ENCODE measurements at regions not wholly inside any gene's neighbourhood (a gene's known extent, or its start where the extent isn't known, plus 50 kb on each side); places are given as distances from the start of the nearest gene placed in this dataset.

DNA sequence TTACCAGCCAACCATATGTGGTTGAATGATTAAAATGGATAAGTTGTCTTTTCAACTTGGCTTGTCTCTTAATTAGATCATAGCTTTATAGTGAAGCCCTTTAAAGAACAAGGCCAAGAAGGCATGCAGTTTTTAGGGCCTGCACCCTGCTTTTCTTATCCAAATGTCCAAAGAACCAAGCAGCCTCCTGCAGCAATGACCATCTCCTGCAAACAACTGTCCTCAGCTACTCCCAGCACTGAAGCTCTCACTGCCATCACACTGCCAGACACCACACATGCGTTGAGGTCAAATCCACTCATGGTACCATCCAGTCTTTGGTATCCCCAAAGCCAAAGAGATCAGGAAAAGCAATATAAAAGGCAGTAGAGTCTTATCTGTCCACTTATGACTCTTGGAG lies 210.3 kb downstream of the ACTR3B start:
- H3K27ac Mint-ChIP-seq = no peak overlapping the region
- Histone ChIP-seq H3K9ac (no peak overlapping the region), H3K27me3 (no peaks in the 10 kb centered on the region), H3K4me3 (no peak overlapping the region), H3K4me1 (peaks cover 7% of the 10 kb centered on the region), H3K27ac (no peak overlapping the region), H3K36me3 (no peaks in the 10 kb centered on the region), H3K9me3 (ENCODE audit: low read depth) (no peaks in the 10 kb centered on the region), H4K20me1 (ENCODE audit: low read depth) (no peaks in the 10 kb centered on the region), H2AFZ (replicated peaks) (no peak overlapping the region), H3K79me2 (ENCODE audit: low read depth) (no peaks in the 10 kb centered on the region), H3F3A (ENCODE audit: low read depth) (no peaks in the 10 kb centered on the region), H3K4me2 (peak overlapping the region; percentile 14)
- no peak overlapping the region for H3K4me3 Mint-ChIP-seq
- TF ChIP-seq EZH2 (IDR thresholded peaks at IDR 0.05) (no peak), EZH2phosphoT487 (IDR thresholded peaks at IDR 0.05) (no peak)
- TF ChIP-seq, protein P1, sequence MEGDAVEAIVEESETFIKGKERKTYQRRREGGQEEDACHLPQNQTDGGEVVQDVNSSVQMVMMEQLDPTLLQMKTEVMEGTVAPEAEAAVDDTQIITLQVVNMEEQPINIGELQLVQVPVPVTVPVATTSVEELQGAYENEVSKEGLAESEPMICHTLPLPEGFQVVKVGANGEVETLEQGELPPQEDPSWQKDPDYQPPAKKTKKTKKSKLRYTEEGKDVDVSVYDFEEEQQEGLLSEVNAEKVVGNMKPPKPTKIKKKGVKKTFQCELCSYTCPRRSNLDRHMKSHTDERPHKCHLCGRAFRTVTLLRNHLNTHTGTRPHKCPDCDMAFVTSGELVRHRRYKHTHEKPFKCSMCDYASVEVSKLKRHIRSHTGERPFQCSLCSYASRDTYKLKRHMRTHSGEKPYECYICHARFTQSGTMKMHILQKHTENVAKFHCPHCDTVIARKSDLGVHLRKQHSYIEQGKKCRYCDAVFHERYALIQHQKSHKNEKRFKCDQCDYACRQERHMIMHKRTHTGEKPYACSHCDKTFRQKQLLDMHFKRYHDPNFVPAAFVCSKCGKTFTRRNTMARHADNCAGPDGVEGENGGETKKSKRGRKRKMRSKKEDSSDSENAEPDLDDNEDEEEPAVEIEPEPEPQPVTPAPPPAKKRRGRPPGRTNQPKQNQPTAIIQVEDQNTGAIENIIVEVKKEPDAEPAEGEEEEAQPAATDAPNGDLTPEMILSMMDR (IDR thresholded peaks at IDR 0.05) = no peak
- peaks cover 9% of the 10 kb centered on the region for H3K27me3 Mint-ChIP-seq (ENCODE audit: insufficient read depth, low read depth)
- DNase-seq (ENCODE audit: low spot score) = no peak
- no peaks in the 10 kb centered on the region for H3K36me3 Mint-ChIP-seq
- peaks cover 3% of the 10 kb centered on the region for H3K4me1 Mint-ChIP-seq
- peaks cover 5% of the 10 kb centered on the region for H3K9me3 Mint-ChIP-seq

DNA sequence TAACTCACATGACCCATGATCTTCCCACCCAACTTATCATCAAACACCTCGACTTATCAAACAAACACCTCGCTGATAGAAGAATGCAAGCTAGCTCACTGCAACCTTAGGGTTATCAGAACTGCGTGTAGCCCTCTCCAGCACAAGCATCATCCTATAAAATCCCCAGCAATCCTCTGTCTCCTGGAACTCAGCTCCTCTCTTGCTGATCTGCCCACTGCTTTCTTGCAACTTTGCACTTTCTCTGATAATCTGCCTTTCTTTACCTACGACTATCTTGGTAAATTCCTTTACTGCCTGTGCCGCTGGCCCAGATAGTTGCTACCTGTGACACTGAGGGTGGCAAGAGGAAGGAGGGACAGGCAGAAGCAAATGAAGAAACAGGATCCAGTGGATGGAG lies 210.9 kb downstream of the ACTR3B start:
- H3K9me3 Mint-ChIP-seq = peaks cover 5% of the 10 kb centered on the region
- H3K27ac ChIP-seq = no peak overlapping the region
- H3K9me3 ChIP-seq (ENCODE audit: low read depth) = no peaks in the 10 kb centered on the region
- no peaks in the 10 kb centered on the region for H3K36me3 Mint-ChIP-seq
- no peak overlapping the region for H3K4me2 ChIP-seq
- H3K4me1 ChIP-seq = peaks cover 11% of the 10 kb centered on the region
- H3K9ac ChIP-seq = no peak overlapping the region
- no peaks in the 10 kb centered on the region for H3K27me3 ChIP-seq
- H4K20me1 ChIP-seq (ENCODE audit: low read depth) = no peaks in the 10 kb centered on the region
- H3K4me3 ChIP-seq = no peak overlapping the region
- H3F3A ChIP-seq (ENCODE audit: low read depth) = no peaks in the 10 kb centered on the region
- H3K4me1 Mint-ChIP-seq = peaks cover 6% of the 10 kb centered on the region
- no peaks in the 10 kb centered on the region for H3K79me2 ChIP-seq (ENCODE audit: low read depth)
- H3K27me3 Mint-ChIP-seq (ENCODE audit: insufficient read depth, low read depth) = peaks cover 9% of the 10 kb centered on the region
- no peak overlapping the region for H3K27ac Mint-ChIP-seq
- no peak overlapping the region for H2AFZ ChIP-seq (replicated peaks)
- no peak overlapping the region for H3K4me3 Mint-ChIP-seq
- no peak for DNase-seq (ENCODE audit: low spot score)
- TF ChIP-seq EZH2 (IDR thresholded peaks at IDR 0.05) = no peak
- no peak for TF ChIP-seq EZH2phosphoT487 (IDR thresholded peaks at IDR 0.05)
- H3K36me3 ChIP-seq = no peaks in the 10 kb centered on the region

DNA sequence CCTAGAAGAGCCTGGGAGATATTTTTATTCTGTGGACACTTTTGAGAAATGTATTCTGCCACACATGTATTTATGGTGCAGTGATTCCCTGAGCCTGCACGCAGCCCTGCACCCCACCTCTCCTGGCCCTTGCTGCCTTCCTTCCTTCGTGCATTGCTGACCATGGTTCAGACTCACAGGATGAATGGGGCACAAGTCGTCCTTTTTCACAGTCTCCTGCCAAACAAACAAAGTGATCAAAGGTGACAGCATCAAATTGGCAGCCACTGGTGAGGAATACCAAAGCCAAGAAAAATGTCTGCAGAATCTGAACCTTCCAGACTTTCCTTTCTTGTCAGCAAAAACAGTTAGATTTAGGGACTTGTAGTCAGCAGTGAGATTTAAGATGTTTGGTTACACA lies 215.0 kb downstream of the ACTR3B start:
- no peak overlapping the region for H3K4me3 Mint-ChIP-seq
- Histone ChIP-seq H3K27ac (no peak overlapping the region), H3K27me3 (no peaks in the 10 kb centered on the region), H3K36me3 (no peaks in the 10 kb centered on the region), H3F3A (ENCODE audit: low read depth) (no peaks in the 10 kb centered on the region), H3K79me2 (ENCODE audit: low read depth) (no peaks in the 10 kb centered on the region), H3K4me1 (peaks cover 6% of the 10 kb centered on the region), H3K9me3 (ENCODE audit: low read depth) (no peaks in the 10 kb centered on the region), H3K4me2 (no peak overlapping the region), H4K20me1 (ENCODE audit: low read depth) (no peaks in the 10 kb centered on the region), H3K9ac (no peak overlapping the region), H2AFZ (replicated peaks) (no peak overlapping the region), H3K4me3 (no peak overlapping the region)
- DNase-seq (ENCODE audit: low spot score) = no peak
- no peaks in the 10 kb centered on the region for H3K36me3 Mint-ChIP-seq
- TF ChIP-seq EZH2 (IDR thresholded peaks at IDR 0.05) = no peak
- TF ChIP-seq, protein P1 (IDR thresholded peaks at IDR 0.05) = no peak
- TF ChIP-seq EZH2phosphoT487 (IDR thresholded peaks at IDR 0.05) = no peak
- H3K4me1 Mint-ChIP-seq = peaks cover 6% of the 10 kb centered on the region
- peaks cover 7% of the 10 kb centered on the region for H3K27me3 Mint-ChIP-seq (ENCODE audit: insufficient read depth, low read depth)
- H3K27ac Mint-ChIP-seq = no peak overlapping the region
- H3K9me3 Mint-ChIP-seq = peaks cover 5% of the 10 kb centered on the region

DNA sequence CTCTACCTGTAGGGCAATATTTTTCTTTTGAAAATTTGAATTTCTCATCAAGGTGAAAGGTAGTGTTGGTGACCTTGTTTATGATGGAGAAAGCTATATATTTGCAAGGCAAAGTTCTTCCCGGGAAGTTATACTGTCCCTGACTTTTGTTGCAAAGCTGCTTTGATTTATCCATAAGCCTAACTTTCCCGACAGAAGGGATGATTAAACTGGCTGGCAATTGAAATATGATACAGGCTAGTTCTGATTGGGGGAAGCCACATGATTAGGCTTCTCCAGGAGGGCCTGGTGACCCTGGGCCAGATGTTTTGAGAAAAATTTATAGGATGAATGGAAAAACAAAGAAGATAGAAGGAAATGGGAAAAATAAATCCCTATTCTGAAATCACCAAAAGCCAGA lies 215.5 kb downstream of the ACTR3B start:
- Histone ChIP-seq H3K4me1 (peaks cover 6% of the 10 kb centered on the region), H3K79me2 (ENCODE audit: low read depth) (no peaks in the 10 kb centered on the region), H3K9me3 (ENCODE audit: low read depth) (no peaks in the 10 kb centered on the region), H3K36me3 (no peaks in the 10 kb centered on the region), H2AFZ (replicated peaks) (no peak overlapping the region), H3F3A (ENCODE audit: low read depth) (no peaks in the 10 kb centered on the region), H3K27ac (no peak overlapping the region), H3K4me3 (no peak overlapping the region), H3K9ac (no peak overlapping the region), H4K20me1 (ENCODE audit: low read depth) (no peaks in the 10 kb centered on the region), H3K4me2 (no peak overlapping the region), H3K27me3 (no peaks in the 10 kb centered on the region)
- Mint-ChIP-seq H3K4me3 (no peak overlapping the region), H3K27ac (no peak overlapping the region), H3K36me3 (no peaks in the 10 kb centered on the region), H3K4me1 (peaks cover 6% of the 10 kb centered on the region), H3K9me3 (peaks cover 5% of the 10 kb centered on the region), H3K27me3 (ENCODE audit: insufficient read depth, low read depth) (peaks cover 7% of the 10 kb centered on the region)
- DNase-seq (ENCODE audit: low spot score) = no peak
- TF ChIP-seq, protein P1 (IDR thresholded peaks at IDR 0.05) = no peak
- no peak for TF ChIP-seq EZH2phosphoT487 (IDR thresholded peaks at IDR 0.05)
- TF ChIP-seq EZH2 (IDR thresholded peaks at IDR 0.05) = no peak

Measured in neural progenitor cell (in vitro differentiated cells).